CD4-positive, alpha-beta T cell treated with Interleukin-15 for 4 hours (primary cell): ENCODE measurements at regions not wholly inside any gene's neighbourhood (a gene's known extent, or its start where the extent isn't known, plus 50 kb on each side); places are given as distances from the start of the nearest gene placed in this dataset.

ENCODE experiments used
- DNase-seq: peaks from one replicate; pipeline ENCODE4 v3.0.0-alpha.2; 2020; ENCODE audit warnings: low spot score

DNA sequence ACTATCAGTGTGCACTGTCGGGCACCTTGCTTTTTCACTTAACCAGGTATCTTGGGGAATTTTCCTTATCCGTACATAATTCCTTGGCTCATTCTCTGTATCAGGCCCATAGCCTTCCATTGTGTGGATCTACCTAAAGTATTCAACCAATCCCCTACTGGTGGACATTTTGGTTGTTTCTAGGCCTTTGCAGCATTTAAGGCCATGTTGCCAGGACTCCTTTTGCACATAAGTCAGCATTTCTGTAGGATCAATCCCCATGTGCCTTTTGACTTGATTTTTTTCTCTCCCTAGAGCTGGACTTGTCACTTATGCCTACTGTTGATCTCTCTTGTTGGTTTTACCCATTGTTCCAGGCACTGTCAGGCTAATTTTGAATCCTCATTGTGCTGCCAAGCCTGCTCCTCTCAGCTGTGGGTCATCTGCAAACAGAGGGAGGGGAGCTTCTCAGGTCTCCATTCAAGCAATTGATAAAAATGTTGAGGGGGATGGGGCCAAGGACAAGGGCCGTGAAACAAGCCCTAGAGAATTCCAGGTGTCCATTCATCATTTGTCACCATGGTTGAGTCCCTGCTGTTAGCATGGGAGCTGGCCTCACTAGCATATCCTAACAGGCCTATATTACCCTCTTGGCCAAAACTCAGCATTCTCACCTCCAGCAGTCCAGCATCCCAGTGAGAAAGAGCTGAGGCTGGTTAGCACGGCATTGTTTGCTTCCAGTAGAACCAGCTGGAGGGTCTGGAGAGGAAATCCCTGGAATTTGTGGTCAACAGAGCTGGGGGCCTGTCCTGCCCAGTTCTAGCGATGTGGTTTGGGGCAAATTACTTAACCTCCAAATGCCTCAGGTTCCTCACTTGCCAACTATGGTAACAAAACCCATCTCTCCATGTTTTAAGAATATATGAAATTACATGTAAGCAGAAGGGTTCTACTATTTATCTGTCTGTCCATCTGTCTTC is 178.4 kb downstream of the MRPL14 start:
- DNase-seq = no peak

DNA sequence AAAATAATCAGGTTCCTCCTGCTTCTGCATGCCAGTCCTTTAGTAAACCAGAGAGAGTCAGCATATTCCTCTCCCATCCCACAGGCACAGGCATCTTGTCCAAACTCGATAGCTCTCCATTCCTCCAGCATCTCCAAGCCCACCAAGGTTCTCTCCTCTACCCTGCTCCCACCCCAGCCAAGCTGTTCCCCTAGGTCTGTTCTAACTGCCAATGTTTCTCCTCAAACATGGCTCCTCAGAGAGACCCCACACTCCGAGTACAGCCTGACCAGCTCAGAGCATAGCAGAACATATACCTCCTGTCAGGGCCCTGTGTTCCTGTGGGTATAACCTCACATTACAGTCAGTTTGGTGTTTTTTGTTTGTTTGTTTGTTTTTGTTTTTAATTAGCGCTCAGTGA is 177.8 kb downstream of the VEGFA start:
- DNase-seq = no peak

DNA sequence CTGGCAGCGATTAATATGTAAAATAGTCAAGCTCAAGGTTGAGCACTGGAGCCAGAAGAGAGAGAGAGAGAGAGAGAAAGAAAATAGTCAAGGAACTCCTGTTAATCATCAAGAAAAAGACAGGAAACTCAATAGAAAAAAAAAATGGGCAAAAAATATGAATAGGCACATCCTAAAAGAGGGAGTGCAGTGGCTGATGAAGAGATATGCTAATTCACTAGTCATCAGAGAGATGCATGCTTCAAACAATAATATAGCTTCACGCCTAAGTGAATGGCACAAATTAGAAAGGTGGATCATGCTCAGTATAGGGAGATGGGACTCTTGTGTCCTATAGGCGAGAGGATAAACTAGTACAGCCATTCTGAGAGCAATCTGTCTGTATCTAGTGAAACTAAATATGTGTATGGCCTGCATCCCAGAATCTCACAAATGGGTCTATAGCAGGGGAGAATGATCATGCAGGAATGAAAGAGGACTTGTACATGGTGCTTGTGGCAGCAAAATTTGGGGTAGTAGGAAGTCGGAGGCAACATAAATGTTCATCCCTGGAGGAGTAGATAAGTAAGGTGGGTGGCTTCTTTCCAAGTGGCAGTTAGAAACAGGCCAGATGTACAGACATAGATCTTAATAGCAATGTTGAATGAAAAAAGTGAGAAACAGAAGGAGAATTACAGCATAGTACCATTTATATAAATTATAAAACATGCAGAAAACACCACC is 176.8 kb downstream of the VEGFA start:
- DNase-seq = no peak

DNA sequence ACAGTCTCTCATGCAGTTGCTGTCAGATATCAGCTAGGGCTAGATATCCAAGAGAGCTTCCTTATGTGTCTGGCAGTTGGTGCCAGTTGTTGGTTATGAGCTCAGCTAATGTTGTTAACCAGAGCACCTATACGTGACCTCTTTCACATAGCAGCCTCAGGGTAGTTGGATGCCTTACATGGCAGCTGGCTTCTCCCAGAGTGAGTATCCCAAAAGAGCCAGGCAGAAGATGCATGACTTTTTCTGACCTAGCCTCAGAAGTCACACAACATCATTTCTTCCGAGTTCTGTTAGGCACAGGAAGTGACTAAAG is 175.7 kb downstream of the VEGFA start:
- DNase-seq = no peak

- no peak for DNase-seq
These were observed 175.1 kb downstream of the VEGFA start for GRCh38 chr6:43944908-43945767.

DNA sequence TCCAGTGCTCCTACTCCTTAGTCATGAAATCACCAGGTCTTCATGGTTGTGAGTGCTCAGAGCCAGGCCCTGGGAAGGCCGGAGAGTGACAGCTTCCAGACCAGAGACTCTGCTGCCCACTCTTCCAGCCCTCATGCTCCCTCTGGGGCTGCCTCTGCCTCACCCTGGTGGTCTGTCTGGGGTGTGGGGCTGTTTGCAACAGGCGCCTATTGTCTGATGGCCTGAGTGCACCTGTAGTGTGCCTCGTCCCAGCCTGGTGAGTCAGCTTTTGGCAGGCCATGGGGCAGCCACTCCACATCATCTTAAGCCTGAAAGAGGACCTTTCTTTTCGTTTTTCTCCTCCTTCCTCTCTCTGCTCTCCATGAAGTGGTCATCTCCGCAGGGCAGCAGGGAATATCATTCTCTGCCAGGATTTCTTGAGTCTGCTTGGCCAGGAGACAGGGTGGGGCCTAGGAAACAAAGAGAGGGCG is 173.8 kb downstream of the VEGFA start:
- no peak for DNase-seq

- no peak for DNase-seq
These were observed 173.2 kb downstream of the VEGFA start for GRCh38 chr6:43943099-43943766.

DNA sequence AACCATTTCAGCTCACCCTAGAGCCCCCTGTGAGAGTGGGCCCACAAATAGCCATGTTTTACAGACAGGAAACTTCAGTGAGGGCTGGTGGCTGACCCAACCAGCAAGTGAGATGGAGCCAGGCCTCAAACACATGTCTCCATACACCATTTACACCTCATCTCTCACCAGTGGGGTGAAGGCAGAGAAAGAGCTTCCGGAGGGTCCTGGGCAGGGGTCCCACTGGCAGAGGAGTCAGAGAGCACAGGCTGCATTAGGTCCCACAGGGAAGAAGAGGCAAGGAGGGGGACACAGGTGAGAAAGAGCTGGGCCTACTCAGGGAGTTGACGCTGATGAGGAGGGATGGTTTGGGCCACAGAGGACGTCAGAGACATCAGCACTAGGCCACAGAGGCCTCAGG is 172.6 kb downstream of the VEGFA start:
- DNase-seq = no peak

- no peak for DNase-seq
These were observed 172.0 kb downstream of the VEGFA start for GRCh38 chr6:43942011-43942442.

DNA sequence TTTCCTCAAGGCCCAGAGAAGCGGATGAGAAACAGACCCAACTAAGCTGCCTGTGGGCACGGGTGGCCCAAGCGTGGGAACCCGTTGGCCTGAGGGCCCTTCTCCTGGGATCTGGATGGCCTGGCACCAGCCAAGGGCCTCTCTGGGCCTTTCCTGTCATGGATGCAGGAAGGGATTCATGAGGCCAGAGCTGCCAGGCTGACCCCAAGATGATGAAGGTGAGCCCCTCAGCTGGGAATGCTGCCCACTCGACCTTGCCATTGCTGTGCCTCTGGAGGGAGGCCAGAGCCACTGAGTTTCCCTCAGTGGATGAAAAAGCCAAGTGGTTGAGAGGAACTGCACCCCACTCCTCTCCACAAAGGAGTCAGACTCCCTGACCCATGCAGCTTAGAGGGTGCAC is 171.2 kb downstream of the VEGFA start:
- no peak for DNase-seq

- no peak for DNase-seq
These were observed 170.5 kb downstream of the VEGFA start for GRCh38 chr6:43940393-43941087.

- DNase-seq = no peak
These were observed 170.0 kb downstream of the VEGFA start for GRCh38 chr6:43940071-43940392.

- DNase-seq = no peak
These were observed 169.5 kb downstream of the VEGFA start for GRCh38 chr6:43939281-43940070.

- no peak for DNase-seq
These were observed 168.4 kb downstream of the VEGFA start for GRCh38 chr6:43938178-43939105.

- DNase-seq = no peak
These were observed 167.5 kb downstream of the VEGFA start for GRCh38 chr6:43937236-43938177.

DNA sequence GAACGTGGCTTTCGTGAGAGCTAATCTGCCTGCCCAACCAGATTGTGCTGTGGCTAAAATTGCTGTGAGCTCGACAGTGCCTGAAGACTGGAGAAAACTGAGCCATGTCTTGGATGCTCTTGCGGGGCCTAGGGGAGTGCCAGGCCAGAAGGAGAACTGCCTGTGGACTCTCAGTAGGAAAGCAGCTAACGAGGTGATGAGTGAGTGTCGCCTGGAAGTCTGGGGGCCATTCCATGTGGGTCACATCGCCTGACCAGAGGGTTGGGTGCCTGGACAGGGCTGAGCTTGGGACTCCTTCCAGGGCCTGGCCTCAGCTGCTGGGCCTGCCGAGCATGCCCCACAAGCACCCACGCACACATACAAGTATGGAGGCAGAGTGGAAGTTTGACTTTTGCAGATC is 166.5 kb downstream of the VEGFA start:
- DNase-seq = no peak

- DNase-seq = no peak
These were observed 166.0 kb downstream of the VEGFA start for GRCh38 chr6:43935921-43936439.
